ENCODE measurements at regions not wholly inside any gene's neighbourhood (a gene's known extent, or its start where the extent isn't known, plus 50 kb on each side); places are given as distances from the start of the nearest gene placed in this dataset.
A peak's percentile ranks its signal among the peaks of the same experiment; 100 is the strongest.
"Not testable (repeated sequence)": the region's sequence is repeated elsewhere in the genome, so short reads cannot be mapped to it uniquely, and the experiment has no call there.

GRCh38 chr1:149635290-149635899 is 51.7 kb downstream of the PPIAL4C start:
- H3K9ac ChIP-seq (ENCODE audit: low read depth in 2 of 2, low read length in 2 of 2); intact Hi-C loops (cut with DNase I); H3K36me3 ChIP-seq; H3K4me1 ChIP-seq; H3K4me3 ChIP-seq; DNase-seq; H3K9me3 ChIP-seq; H3K27me3 ChIP-seq: not testable (repeated sequence)
- H3K27ac ChIP-seq = peak overlapping the region; percentile 93

DNA sequence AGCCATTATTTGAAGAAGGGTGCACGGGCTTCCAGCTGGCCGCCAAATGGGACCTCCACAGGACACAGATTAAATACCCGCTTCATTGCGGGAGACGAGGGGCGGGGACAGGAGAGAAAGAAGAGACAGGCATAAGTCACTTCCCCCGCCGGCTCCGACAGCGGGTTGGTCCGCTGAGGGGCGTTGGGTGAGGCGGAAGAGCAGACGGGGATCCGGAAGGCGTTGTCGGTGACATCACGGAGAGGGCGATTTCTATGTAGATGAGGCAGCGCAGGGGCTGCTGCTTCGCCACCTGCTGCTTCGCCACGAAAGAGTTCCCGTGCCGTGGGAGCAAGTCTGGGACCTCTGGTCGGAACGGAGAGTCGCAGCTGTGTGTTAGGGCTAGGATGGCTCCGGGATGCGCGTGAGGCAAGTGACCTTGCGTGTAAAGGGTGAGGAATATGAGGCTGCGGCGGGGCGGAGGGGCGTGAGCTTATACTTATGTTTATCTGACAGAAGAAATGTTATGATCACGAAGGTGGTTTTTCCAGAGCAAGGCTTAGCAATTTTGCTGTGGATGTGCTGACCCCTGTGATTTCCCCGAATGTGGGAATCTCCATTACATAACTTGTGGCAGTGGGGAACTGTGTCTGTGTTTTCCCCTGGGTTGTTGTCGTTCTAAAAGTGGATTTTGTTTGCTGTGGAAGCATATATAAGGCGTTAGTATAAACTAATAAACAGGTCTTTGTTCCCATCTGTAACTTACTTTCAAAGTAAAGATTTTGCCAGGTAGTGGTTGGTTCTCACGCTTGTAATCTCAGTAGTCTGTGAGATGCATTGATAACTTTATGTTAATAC is 52.9 kb downstream of the PPIAL4C start:
- H3K4me3 ChIP-seq = peak overlapping the region; percentile 41
- intact Hi-C loops (cut with DNase I); H3K36me3 ChIP-seq; H3K9me3 ChIP-seq; H3K27me3 ChIP-seq; H3K4me1 ChIP-seq: not testable (repeated sequence)
- peak; percentile 94 for DNase-seq
- peak overlapping the region; percentile 93 for H3K27ac ChIP-seq
- H3K9ac ChIP-seq (ENCODE audit: low read depth in 2 of 2, low read length in 2 of 2) = peak overlapping the region; percentile 55 to 88

DNA sequence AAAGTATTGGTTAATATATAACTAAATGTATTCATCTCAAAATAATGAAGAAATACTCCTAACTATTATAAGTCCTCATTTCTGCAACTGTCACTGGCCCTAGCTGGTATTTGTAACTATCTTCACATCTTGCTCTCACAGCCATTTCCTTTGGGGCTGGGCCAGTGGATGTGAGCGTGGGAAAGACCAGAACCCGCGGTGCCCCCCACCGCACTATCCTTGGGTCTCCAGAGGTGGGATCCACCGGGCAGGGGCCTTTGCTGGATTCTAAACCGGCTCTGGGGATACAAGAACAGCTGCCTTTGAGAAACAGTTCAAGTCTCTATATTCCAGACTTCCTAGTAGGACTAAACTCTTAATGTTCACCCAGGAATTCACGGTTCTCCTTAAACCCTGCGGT is 54.8 kb downstream of the PPIAL4C start:
- intact Hi-C loops (cut with DNase I); H3K9me3 ChIP-seq; H3K4me3 ChIP-seq; H3K27me3 ChIP-seq; H3K36me3 ChIP-seq; H3K27ac ChIP-seq; H3K4me1 ChIP-seq; DNase-seq; H3K9ac ChIP-seq (ENCODE audit: low read depth in 2 of 2, low read length in 2 of 2): not testable (repeated sequence)

DNA sequence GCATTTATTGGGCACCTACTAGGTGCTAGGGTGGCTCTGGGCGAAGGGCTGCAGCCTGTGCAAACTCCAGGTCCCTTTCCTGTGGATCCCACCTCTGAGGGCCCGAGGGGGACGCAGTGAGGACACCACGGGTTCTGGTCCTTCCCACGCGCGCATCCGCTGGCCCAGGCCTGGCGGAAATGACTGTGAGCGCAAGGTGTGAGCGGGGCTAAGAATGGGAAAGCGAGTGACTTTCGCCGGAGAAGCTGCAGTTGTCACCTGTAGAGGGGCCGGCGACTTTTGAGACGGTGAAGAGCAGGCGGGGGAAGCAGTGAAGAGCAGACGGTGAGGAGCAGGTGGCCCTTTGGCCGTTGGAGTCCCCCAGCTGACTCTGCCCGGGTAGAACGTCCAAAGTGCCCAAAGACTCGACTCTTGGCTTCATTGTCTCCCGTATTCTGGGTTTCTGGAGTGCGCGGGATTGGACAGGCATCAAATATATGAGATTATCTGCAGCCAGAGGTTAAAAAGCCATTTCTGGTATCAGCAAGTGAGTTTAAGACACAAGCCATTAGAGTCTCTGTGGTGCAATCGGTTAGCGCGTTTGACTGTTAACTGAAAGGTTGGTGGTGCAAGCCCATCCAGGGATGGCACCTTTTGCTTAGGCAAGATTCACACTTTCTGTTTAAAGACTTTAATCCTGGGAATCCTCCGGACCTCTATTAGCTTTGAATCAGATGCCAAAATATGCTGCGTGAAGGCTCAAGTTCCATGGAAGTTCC is 55.4 kb downstream of the PPIAL4C start:
- H3K36me3 ChIP-seq; H3K27me3 ChIP-seq; H3K27ac ChIP-seq; DNase-seq; H3K9me3 ChIP-seq; H3K9ac ChIP-seq (ENCODE audit: low read depth in 2 of 2, low read length in 2 of 2); H3K4me3 ChIP-seq; intact Hi-C loops (cut with DNase I); H3K4me1 ChIP-seq: not testable (repeated sequence)

- DNase-seq; H3K9me3 ChIP-seq; H3K9ac ChIP-seq (ENCODE audit: low read depth in 2 of 2, low read length in 2 of 2); H3K4me3 ChIP-seq; H3K36me3 ChIP-seq; intact Hi-C loops (cut with DNase I); H3K27me3 ChIP-seq; H3K27ac ChIP-seq; H3K4me1 ChIP-seq: not testable (repeated sequence)
These were observed 57.5 kb downstream of the PPIAL4C start for GRCh38 chr1:149641179-149641578.

DNA sequence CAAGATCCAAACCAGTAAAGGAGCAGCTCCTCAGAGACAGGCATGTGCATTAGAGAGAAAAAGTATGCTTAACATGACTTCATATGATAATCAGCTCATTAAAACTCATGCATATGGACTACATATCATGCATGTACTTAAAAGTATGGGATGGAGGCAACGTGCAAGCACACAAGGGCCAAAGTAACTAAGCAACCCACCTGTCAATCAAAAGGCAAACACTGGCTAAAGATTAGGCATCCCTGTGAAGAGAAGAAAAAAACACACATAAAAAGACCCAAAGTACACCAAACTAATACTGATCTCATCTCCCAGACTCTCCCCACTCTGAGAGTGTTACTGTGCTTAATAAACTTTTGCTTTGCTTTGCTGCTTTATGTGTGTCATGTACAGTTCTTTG is 61.2 kb downstream of the PPIAL4C start:
- DNase-seq; H3K27ac ChIP-seq; H3K36me3 ChIP-seq; H3K27me3 ChIP-seq; H3K4me3 ChIP-seq; H3K9me3 ChIP-seq; intact Hi-C loops (cut with DNase I); H3K4me1 ChIP-seq; H3K9ac ChIP-seq (ENCODE audit: low read depth in 2 of 2, low read length in 2 of 2): not testable (repeated sequence)

DNA sequence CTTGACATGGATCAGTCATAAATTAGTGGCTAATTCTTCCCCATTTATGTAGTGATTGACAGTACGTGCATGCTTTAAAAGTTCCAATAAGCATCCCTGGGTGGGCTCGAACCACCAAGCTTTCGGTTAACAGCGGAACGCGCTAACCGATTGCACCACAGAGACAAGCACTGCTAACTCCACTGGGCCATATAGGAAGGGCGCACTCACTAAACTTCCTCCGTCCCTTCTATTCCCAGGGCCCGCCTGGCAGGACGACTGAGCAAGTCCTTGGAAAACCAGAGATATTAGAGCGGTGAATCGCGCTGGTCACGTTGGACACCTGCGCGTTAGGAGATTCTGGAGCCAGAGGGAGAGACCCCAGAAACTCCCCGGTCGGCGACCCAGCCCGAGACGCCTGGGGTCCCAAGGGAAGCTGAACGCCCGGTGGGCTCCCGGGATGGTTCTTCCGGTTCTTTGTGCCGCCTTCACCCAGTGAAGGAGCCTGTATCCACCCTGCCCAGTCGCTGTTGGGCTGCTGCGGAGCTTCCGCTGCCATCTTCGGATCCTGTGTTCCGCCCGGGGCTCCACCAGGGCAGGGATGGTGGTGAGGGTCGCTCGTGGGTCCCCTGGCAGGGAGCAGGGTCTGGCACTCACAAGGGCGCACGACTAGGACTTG is 62.8 kb downstream of the PPIAL4C start:
- H3K27ac ChIP-seq; H3K4me1 ChIP-seq; intact Hi-C loops (cut with DNase I); H3K36me3 ChIP-seq; H3K9me3 ChIP-seq; H3K27me3 ChIP-seq: not testable (repeated sequence)
- peak; percentile 33 for DNase-seq
- peak overlapping the region; percentile 30 for H3K4me3 ChIP-seq
- H3K9ac ChIP-seq (ENCODE audit: low read depth in 2 of 2, low read length in 2 of 2) = peak overlapping the region in 1 of 2 donors; percentile 24

GRCh38 chr1:149647018-149647373 is 63.3 kb downstream of the PPIAL4C start:
- H3K27ac ChIP-seq; intact Hi-C loops (cut with DNase I); H3K4me1 ChIP-seq; H3K9me3 ChIP-seq; H3K27me3 ChIP-seq; H3K36me3 ChIP-seq: not testable (repeated sequence)
- H3K4me3 ChIP-seq = peak overlapping the region; percentile 30
- DNase-seq = peak; percentile 30
- peak overlapping the region in 1 of 2 donors; percentile 24 for H3K9ac ChIP-seq (ENCODE audit: low read depth in 2 of 2, low read length in 2 of 2)

- DNase-seq; H3K9ac ChIP-seq (ENCODE audit: low read depth in 2 of 2, low read length in 2 of 2); H3K4me1 ChIP-seq; H3K27me3 ChIP-seq; H3K27ac ChIP-seq; H3K4me3 ChIP-seq; intact Hi-C loops (cut with DNase I); H3K9me3 ChIP-seq; H3K36me3 ChIP-seq: not testable (repeated sequence)
These were observed 74.1 kb downstream of the PPIAL4C start for GRCh38 chr1:149657750-149658149.

GRCh38 chr1:149658175-149658574 is 74.5 kb downstream of the PPIAL4C start:
- DNase-seq; H3K9ac ChIP-seq (ENCODE audit: low read depth in 2 of 2, low read length in 2 of 2): not testable (repeated sequence)

DNA sequence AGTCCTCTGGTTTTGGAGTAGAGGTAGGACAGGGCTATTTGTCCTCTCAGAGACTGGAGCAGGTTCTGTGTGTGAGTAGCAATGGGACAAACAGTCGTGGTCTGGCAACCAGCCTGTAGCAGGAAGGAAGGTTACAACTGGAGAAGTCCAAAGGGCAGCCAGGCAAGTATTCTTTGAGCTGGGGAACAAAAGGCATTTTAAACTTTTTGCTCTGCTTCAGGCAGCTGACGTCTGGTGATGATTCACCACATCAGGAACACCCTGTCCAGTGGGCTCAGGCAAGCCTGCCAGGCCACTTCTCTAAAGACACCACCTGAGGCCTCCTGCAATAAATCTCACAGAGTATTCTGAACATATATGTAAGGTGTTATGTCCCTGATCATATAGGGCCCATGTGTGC is 81.0 kb downstream of the PPIAL4C start:
- peak; percentile 28 for DNase-seq
- H3K27ac ChIP-seq; H3K4me3 ChIP-seq; H3K27me3 ChIP-seq; H3K9me3 ChIP-seq; H3K4me1 ChIP-seq; intact Hi-C loops (cut with DNase I); H3K36me3 ChIP-seq; H3K9ac ChIP-seq (ENCODE audit: low read depth in 2 of 2, low read length in 2 of 2): not testable (repeated sequence)

More at GRCh38 chr1:149658175-149658574, 74.5 kb downstream of the PPIAL4C start:
- H3K9me3 ChIP-seq; H3K27me3 ChIP-seq; H3K4me1 ChIP-seq; H3K4me3 ChIP-seq; H3K36me3 ChIP-seq; H3K27ac ChIP-seq; intact Hi-C loops (cut with DNase I): not testable (repeated sequence)

DNA sequence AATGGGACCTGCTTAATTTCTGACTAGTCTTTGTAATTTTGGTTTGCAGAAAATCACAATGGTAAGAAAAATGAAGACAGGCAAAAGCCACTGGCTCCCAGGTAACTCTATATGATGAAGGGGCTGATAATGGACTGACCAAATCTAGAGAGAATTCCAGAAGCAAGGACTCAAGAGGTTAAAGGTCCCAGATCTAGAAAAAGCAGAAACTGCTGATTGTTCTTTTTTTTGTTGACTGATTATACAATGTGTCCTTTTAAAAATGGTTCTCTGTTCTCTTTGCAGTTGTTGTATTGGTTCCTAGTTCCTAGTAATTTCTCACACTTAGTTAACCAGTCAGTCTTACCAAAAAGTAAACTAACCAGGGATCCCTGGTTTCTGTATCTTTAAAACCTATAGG is 81.4 kb downstream of the PPIAL4C start:
- H3K27me3 ChIP-seq; H3K36me3 ChIP-seq; H3K4me3 ChIP-seq; H3K9ac ChIP-seq (ENCODE audit: low read depth in 2 of 2, low read length in 2 of 2); H3K4me1 ChIP-seq; intact Hi-C loops (cut with DNase I); H3K9me3 ChIP-seq; H3K27ac ChIP-seq; DNase-seq: not testable (repeated sequence)

GRCh38 chr1:149665528-149665927 is 81.9 kb downstream of the PPIAL4C start:
- intact Hi-C loops (cut with DNase I); H3K4me1 ChIP-seq; H3K27ac ChIP-seq: not testable (repeated sequence)

More at GRCh38 chr1:149665528-149665927, 81.9 kb downstream of the PPIAL4C start:
- not testable (repeated sequence) for H3K9ac ChIP-seq (ENCODE audit: low read depth in 2 of 2, low read length in 2 of 2); H3K9me3 ChIP-seq; H3K36me3 ChIP-seq; H3K27me3 ChIP-seq; H3K4me3 ChIP-seq; DNase-seq

Measured in colonic mucosa (tissue), 4 donors.